SU-DHL-6 (cell line): ENCODE measurements at regions not wholly inside any gene's neighbourhood (a gene's known extent, or its start where the extent isn't known, plus 50 kb on each side); places are given as distances from the start of the nearest gene placed in this dataset.

Experiments used
- H2AFZ ChIP-seq: fragments of 200-600 bp; sonication (generic); 2 replicates; pipeline ENCODE4 v1.6.1; 2014; ENCODE audit warnings: low read depth, mild to moderate bottlenecking, moderate library complexity, mixed read lengths, antibody characterized with exemption, low read length; ENCODE audit not compliant: severe bottlenecking
- H3F3A ChIP-seq: fragments of 200-600 bp; shearing (Covaris generic); 2 replicates; pipeline ENCODE4 v1.6.0; 2016; ENCODE audit warnings: antibody characterized with exemption, mild to moderate bottlenecking; ENCODE audit not compliant: insufficient read depth
- H3K27ac ChIP-seq: fragments of 200-600 bp; sonication (generic); 2 replicates; pipeline ENCODE4 v1.5.1; 2016; ENCODE audit warnings: low read depth, mild to moderate bottlenecking, low read length, moderate library complexity, mixed read lengths
- H3K27me3 ChIP-seq: fragments of 200-600 bp; sonication (generic), shearing (Covaris generic); 2 replicates; pipeline ENCODE4 v1.6.0; 2014; ENCODE audit warnings: mild to moderate bottlenecking, low read length
- H3K36me3 ChIP-seq: fragments of 200-600 bp; sonication (generic); 2 replicates; pipeline ENCODE4 v1.6.1; 2014; ENCODE audit warnings: mild to moderate bottlenecking, low read length, mixed read lengths
- H3K4me2 ChIP-seq: fragments of 300-600, 200-600 bp; shearing (Covaris generic), sonication (generic); 2 replicates; pipeline ENCODE4 v1.6.0; 2014; ENCODE audit warnings: low read length, low read depth, mild to moderate bottlenecking; ENCODE audit not compliant: poor library complexity, severe bottlenecking
- H3K4me3 ChIP-seq: fragments of 200-600 bp; sonication (generic); 2 replicates; pipeline ENCODE4 v1.5.1; 2014; ENCODE audit warnings: antibody characterized with exemption, low read length, mild to moderate bottlenecking, mixed read lengths; ENCODE audit not compliant: insufficient read depth, poor library complexity, severe bottlenecking
- H3K79me2 ChIP-seq: fragments of 200-600 bp; sonication (generic); 2 replicates; pipeline ENCODE4 v1.6.1; 2014; ENCODE audit warnings: mild to moderate bottlenecking, low read length, moderate library complexity; ENCODE audit not compliant: insufficient read depth
- H3K9ac ChIP-seq: fragments of 200-600 bp; sonication (generic); 2 replicates; pipeline ENCODE4 v1.7.0; 2014; ENCODE audit warnings: mild to moderate bottlenecking, low read length
- H3K9me2 ChIP-seq: fragments of 200-600 bp; sonication (generic); replicated peaks from 2 replicates; pipeline ENCODE4 v1.6.1; 2014; ENCODE audit warnings: low read length; ENCODE audit not compliant: insufficient read depth
- H3K9me3 ChIP-seq: fragments of 200-600 bp; sonication (generic); 2 replicates; pipeline ENCODE4 v1.6.1; 2014; ENCODE audit warnings: low read length, mixed read lengths; ENCODE audit not compliant: insufficient read depth
- H4K20me1 ChIP-seq: fragments of 200-600 bp; sonication (generic); 2 replicates; pipeline ENCODE4 v1.6.1; 2014; ENCODE audit warnings: low read depth, mild to moderate bottlenecking, antibody characterized with exemption, low read length, moderate library complexity, mixed read lengths
- EZH2phosphoT487 ChIP-seq: fragments of 200-600 bp; sonication (generic), shearing (Covaris generic); conservative IDR thresholded peaks from 2 replicates; pipeline ENCODE4 v1.6.1; 2018; ENCODE audit warnings: mild to moderate bottlenecking, antibody characterized with exemption, low read length, moderate library complexity, mixed read lengths
- TF ChIP-seq, protein P1 (sequence below): fragments of 200-600 bp; sonication (generic); IDR thresholded peaks from one replicate; pipeline ENCODE4 v1.5.1; 2017; ENCODE audit warnings: antibody characterized with exemption, mild to moderate bottlenecking, low read length, moderate library complexity; ENCODE audit not compliant: insufficient read depth, poor library complexity, severe bottlenecking

DNA sequence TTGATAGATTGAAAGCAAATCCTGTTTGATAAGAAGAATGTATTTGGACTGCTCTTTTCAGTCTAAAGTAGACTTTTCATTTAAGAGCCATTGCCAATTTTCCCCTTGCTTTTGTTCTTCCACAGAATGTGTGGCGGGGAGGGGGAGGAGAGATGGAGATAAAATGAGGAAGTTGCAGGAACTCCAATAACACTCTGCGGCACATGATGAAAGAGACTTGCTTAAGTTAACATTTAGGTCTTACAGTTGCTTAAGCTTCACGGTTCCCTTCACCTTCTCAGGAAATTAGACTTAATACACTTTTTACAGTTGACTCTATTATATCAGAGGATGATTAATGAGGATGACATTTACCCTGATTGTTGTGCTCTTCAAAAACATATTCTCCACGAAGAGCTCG lies 537.3 kb downstream of the TMTC2 start:
- Histone ChIP-seq H3F3A (no peaks in the 10 kb centered on the region), H3K27ac (no peak overlapping the region), H3K79me2 (no peaks in the 10 kb centered on the region), H3K9me2 (no peaks in the 10 kb centered on the region), H3K9ac (no peak overlapping the region), H3K36me3 (no peaks in the 10 kb centered on the region), H4K20me1 (no peaks in the 10 kb centered on the region), H3K9me3 (no peaks in the 10 kb centered on the region), H3K4me2 (no peak overlapping the region), H3K27me3 (no peaks in the 10 kb centered on the region), H3K4me3 (no peak overlapping the region), H2AFZ (no peak overlapping the region)
- TF ChIP-seq, protein P1, sequence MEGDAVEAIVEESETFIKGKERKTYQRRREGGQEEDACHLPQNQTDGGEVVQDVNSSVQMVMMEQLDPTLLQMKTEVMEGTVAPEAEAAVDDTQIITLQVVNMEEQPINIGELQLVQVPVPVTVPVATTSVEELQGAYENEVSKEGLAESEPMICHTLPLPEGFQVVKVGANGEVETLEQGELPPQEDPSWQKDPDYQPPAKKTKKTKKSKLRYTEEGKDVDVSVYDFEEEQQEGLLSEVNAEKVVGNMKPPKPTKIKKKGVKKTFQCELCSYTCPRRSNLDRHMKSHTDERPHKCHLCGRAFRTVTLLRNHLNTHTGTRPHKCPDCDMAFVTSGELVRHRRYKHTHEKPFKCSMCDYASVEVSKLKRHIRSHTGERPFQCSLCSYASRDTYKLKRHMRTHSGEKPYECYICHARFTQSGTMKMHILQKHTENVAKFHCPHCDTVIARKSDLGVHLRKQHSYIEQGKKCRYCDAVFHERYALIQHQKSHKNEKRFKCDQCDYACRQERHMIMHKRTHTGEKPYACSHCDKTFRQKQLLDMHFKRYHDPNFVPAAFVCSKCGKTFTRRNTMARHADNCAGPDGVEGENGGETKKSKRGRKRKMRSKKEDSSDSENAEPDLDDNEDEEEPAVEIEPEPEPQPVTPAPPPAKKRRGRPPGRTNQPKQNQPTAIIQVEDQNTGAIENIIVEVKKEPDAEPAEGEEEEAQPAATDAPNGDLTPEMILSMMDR = no peak
- no peak for TF ChIP-seq EZH2phosphoT487

DNA sequence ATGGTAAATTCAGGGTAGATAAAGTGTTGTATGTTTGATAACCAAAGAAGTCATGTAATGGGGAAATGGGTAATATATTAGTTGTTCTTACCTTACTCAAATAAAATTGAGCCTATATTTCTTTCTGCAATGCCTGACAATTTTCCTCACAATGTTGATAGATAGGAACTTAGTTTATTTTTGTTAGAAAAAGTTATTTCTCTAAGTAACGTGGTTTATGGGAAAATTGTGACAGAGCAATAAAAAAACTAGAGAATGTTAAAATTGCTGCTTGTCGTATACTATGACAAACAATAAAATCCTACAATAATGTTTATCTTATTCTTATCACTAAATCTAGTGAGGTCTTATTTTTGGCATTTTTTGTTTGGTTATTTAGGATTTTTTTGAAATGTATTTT lies 534.1 kb downstream of the TMTC2 start:
- Histone ChIP-seq H3K27me3 (no peaks in the 10 kb centered on the region), H3K4me2 (no peak overlapping the region), H3K4me3 (no peak overlapping the region), H3K9me3 (no peaks in the 10 kb centered on the region), H4K20me1 (no peaks in the 10 kb centered on the region), H3K79me2 (no peaks in the 10 kb centered on the region), H3K36me3 (no peaks in the 10 kb centered on the region), H3K27ac (no peak overlapping the region), H3K9me2 (no peaks in the 10 kb centered on the region), H3F3A (no peaks in the 10 kb centered on the region), H2AFZ (no peak overlapping the region), H3K9ac (no peak overlapping the region)
- no peak for TF ChIP-seq EZH2phosphoT487
- TF ChIP-seq, protein P1 = no peak

DNA sequence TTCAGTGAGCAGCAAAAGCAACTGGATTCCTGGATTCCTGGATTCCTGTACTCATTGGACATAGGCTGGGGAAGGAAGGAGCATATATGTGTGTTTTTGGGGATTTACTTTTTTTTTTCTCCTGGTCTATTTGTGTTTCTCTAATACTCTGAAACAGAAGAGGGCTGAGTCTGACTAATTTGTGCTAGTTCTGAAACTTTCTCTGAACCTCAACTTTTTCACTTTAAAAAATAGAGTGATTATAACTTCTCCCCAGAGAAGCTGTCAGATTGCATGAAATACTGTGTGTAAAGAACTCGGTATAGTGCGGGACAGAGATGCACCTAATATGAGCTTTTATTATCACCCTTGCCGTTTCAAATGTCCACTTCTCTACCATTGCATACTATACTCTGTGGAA lies 529.5 kb downstream of the TMTC2 start:
- H2AFZ ChIP-seq = no peak overlapping the region
- H3K4me3 ChIP-seq = no peak overlapping the region

More for the DNA sequence above, 529.5 kb downstream of the TMTC2 start:
- TF ChIP-seq EZH2phosphoT487 = no peak
- TF ChIP-seq, protein P1 = no peak
- no peaks in the 10 kb centered on the region for H3F3A ChIP-seq
- H3K36me3 ChIP-seq = no peaks in the 10 kb centered on the region
- H3K9ac ChIP-seq = no peak overlapping the region
- no peak overlapping the region for H3K4me2 ChIP-seq
- H4K20me1 ChIP-seq = no peaks in the 10 kb centered on the region
- no peaks in the 10 kb centered on the region for H3K27me3 ChIP-seq
- no peaks in the 10 kb centered on the region for H3K9me3 ChIP-seq
- H3K9me2 ChIP-seq = no peaks in the 10 kb centered on the region
- no peak overlapping the region for H3K27ac ChIP-seq
- no peaks in the 10 kb centered on the region for H3K79me2 ChIP-seq
